ENCODE measurements at regions not wholly inside any gene's neighbourhood (a gene's known extent, or its start where the extent isn't known, plus 50 kb on each side); places are given as distances from the start of the nearest gene placed in this dataset.

- Histone ChIP-seq H3K9ac (ENCODE audit: insufficient read depth in 1 of 2, low read depth in 2 of 2, low read length in 2 of 2) (peak overlapping the region; percentile 25 to 74; a peak in 3 of 4 replicates), H3K4me2 (ENCODE audit: insufficient read depth, low read length) (peak overlapping the region; percentile 88), H3K9me3 (replicated peaks; ENCODE audit: control insufficient read depth, insufficient read depth, low read depth, low read length) (no peaks in the 10 kb centered on the region), H3K79me2 (ENCODE audit: control insufficient read depth, insufficient read depth, low read length) (no peaks in the 10 kb centered on the region), H4K20me1 (replicated peaks; ENCODE audit: control insufficient read depth, insufficient read depth, low read length) (no peaks in the 10 kb centered on the region), H3K27me3 (ENCODE audit: control insufficient read depth in 2 of 2, insufficient read depth in 2 of 2, low read length in 2 of 2) (no peaks in the 10 kb centered on the region; a peak in 1 of 5 replicates), H3K27ac (ENCODE audit: extremely low read depth, low read depth, low read length) (peak overlapping the region; percentile 29; the same call in 2 of the 3 replicates), H3K9me1 (ENCODE audit: control insufficient read depth, insufficient read depth, low read length) (no peaks in the 10 kb centered on the region), H3K4me3 (peak overlapping the region; percentile 27; the same call in 1 of the 2 replicates), H3K36me3 (ENCODE audit: control insufficient read depth, insufficient read depth, low read length) (no peaks in the 10 kb centered on the region), H3K4me1 (replicated peaks in 1 of 2; ENCODE audit: control insufficient read depth in 2 of 2, insufficient read depth in 2 of 2, low read length in 2 of 2) (peaks cover 21 to 22% of the 10 kb centered on the region in 2 experiments; a peak in 4 of 5 replicates), H2AFZ (ENCODE audit: low read depth, low read length) (peak overlapping the region; percentile 98)
- intact Hi-C loops (cut with micrococcal nuclease) = no loop called here
- ChIA-PET CTCF (ENCODE audit: low intra/inter-chr PET ratio) (no interaction called here), POLR2A (no interaction called here)
- DNase-seq (ENCODE audit: extremely low read depth in 1 of 4, low spot score in 3 of 4) (no peak), ATAC-seq (peak; percentile 17), FAIRE-seq (no peak)
- in situ Hi-C loops (cut with MboI) = no loop called here
- 43% methylated on average over 6 of the region's 6 CpGs for WGBS (ENCODE audit: insufficient coverage, low coverage, missing lambda C conversion rate)
- BruUV-seq (replicated peaks) = no TSS peak
- TF ChIP-seq PHB2 (IDR thresholded peaks at IDR 0.05; ENCODE audit: low read depth) = no peak
- TF ChIP-seq NR2C2 (CRISPR knock-in tag; IDR thresholded peaks at IDR 0.05) = 0 out of 2 replicates have a peak, but pooled peaks have one; percentile 0
- TF ChIP-seq NR2C2 (tag; IDR thresholded peaks at IDR 0.05) = no peak
- TF ChIP-seq HDAC2 (IDR thresholded peaks at IDR 0.05) = no peak
- TF ChIP-seq, protein P1, sequence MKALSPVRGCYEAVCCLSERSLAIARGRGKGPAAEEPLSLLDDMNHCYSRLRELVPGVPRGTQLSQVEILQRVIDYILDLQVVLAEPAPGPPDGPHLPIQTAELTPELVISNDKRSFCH (CRISPR knock-in tag; IDR thresholded peaks at IDR 0.05) = no peak
- TF ChIP-seq, protein P1 (tag; IDR thresholded peaks at IDR 0.05) = no peak
- TF ChIP-seq RBM25 (IDR thresholded peaks at IDR 0.05; ENCODE audit: low read depth, low read length, severe bottlenecking) = no peak
- TF ChIP-seq ZNF77 (CRISPR knock-in tag; IDR thresholded peaks at IDR 0.05) = no peak
- no peak for TF ChIP-seq ZNF224 (CRISPR knock-in tag; IDR thresholded peaks at IDR 0.05)
- TF ChIP-seq, protein P2, sequence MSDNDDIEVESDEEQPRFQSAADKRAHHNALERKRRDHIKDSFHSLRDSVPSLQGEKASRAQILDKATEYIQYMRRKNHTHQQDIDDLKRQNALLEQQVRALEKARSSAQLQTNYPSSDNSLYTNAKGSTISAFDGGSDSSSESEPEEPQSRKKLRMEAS (CRISPR knock-in tag; IDR thresholded peaks at IDR 0.05) = no peak
- no peak for TF ChIP-seq ZNF766 (CRISPR knock-in tag; conservative IDR thresholded peaks at IDR 0.05)
- TF ChIP-seq, protein P3, sequence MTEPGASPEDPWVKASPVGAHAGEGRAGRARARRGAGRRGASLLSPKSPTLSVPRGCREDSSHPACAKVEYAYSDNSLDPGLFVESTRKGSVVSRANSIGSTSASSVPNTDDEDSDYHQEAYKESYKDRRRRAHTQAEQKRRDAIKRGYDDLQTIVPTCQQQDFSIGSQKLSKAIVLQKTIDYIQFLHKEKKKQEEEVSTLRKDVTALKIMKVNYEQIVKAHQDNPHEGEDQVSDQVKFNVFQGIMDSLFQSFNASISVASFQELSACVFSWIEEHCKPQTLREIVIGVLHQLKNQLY (CRISPR knock-in tag; conservative IDR thresholded peaks at IDR 0.05) = no peak
- TF ChIP-seq RCOR1 (IDR thresholded peaks at IDR 0.05; ENCODE audit: borderline replicate concordance in 1 of 2, low read depth in 2 of 2, low read length in 2 of 2) = 0 out of 4 replicates have a peak, but pooled peaks of 1 of the 2 experiments have one; percentile 1
- TF ChIP-seq YBX1 (IDR thresholded peaks at IDR 0.05) = no peak
- no peak for TF ChIP-seq ELF4 (CRISPR knock-in tag; IDR thresholded peaks at IDR 0.05)
- TF ChIP-seq, protein P4, sequence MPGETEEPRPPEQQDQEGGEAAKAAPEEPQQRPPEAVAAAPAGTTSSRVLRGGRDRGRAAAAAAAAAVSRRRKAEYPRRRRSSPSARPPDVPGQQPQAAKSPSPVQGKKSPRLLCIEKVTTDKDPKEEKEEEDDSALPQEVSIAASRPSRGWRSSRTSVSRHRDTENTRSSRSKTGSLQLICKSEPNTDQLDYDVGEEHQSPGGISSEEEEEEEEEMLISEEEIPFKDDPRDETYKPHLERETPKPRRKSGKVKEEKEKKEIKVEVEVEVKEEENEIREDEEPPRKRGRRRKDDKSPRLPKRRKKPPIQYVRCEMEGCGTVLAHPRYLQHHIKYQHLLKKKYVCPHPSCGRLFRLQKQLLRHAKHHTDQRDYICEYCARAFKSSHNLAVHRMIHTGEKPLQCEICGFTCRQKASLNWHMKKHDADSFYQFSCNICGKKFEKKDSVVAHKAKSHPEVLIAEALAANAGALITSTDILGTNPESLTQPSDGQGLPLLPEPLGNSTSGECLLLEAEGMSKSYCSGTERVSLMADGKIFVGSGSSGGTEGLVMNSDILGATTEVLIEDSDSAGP (CRISPR knock-in tag; IDR thresholded peaks at IDR 0.05) = 0 out of 2 replicates have a peak, but pooled peaks have one; percentile 6
- TF ChIP-seq POLR2B (IDR thresholded peaks at IDR 0.05; ENCODE audit: low read depth, partially characterized antibody) = no peak
- TF ChIP-seq BRF1 (IDR thresholded peaks at IDR 0.05; ENCODE audit: borderline replicate concordance, extremely low read depth, insufficient read length) = no peak
- TF ChIP-seq SMC3 (conservative IDR thresholded peaks at IDR 0.05; ENCODE audit: insufficient read depth, low read depth, low read length) = 0 out of 2 replicates have a peak, but pooled peaks have one; percentile 2
- TF ChIP-seq SREBF1 (IDR thresholded peaks at IDR 0.05; ENCODE audit: borderline replicate concordance, low read depth, low read length) = no peak
- no peak for TF ChIP-seq PYGO2 (tag; IDR thresholded peaks at IDR 0.05)
- no peak for TF ChIP-seq HNRNPH1 (optimal IDR thresholded peaks at IDR 0.05; ENCODE audit: low read depth, low read length)
- TF ChIP-seq MXI1 (IDR thresholded peaks at IDR 0.05; ENCODE audit: low read depth, low read length) = no peak
Measured at GRCh38 chr6:6737671-6738070, 149.2 kb downstream of the LY86 start.

Data from K562 (cell line).